ENCODE measurements at regions not wholly inside any gene's neighbourhood (a gene's known extent, or its start where the extent isn't known, plus 50 kb on each side); places are given as distances from the start of the nearest gene placed in this dataset.

DNA sequence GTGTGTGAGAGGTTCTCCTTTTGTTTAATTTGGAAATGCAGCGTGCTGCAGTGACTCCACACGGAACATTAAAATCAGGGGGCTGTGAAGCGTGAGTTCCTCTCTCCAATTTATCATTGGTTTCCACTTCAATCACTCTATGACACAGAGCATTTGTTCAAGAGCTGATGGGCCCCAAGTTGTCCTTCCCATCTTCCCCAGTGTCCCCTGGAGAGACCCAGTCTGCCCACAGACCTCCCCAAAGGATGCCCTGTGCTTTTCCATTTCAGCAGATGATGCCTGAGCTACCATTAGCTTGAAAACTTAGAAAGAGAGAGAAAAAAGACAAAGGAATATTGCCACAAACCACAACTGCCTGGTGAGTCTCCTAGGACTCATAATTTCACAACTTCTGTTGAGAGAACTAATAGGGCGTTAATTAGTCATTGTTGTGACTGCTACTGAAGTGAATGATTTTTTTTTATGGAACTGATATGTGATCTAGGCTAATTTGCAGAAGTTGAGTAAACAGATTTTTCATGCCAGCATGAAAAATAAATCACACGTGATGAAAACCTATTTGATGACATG, 772.7 kb downstream of the SEMA5A start:
- no peak for TF ChIP-seq JUND (IDR thresholded peaks at IDR 0.05; ENCODE audit: low read depth)
- DNase-seq (ENCODE audit: low read depth in 1 of 2, low spot score in 1 of 2): no peak
- in situ Hi-C loops (cut with HindIII; ENCODE audit: low pct_unique_long_range_greater_than_20kb, low sequenced_read_pairs): no loop called here

DNA sequence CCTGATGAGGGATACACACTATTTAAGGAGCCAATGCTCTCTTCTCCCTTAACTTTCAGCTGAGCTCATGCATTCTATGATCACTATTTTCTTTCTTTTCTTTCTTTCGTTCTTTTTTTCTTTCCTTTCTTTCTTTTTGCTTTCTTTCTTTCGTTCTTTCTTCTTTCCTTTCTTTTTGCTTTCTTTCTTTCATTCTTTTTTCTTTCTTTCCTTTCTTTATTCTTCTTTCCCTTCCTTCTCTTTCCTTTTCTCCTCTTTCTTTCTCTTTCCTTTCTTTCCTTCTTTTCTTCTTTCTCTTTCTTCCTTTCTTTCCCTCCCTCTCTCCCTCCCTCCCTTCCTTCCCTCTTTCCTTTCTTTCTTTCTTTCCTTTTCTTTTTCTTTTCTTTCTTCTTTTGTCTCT, 761.2 kb downstream of the SEMA5A start:
- in situ Hi-C loops (cut with HindIII; ENCODE audit: low pct_unique_long_range_greater_than_20kb, low sequenced_read_pairs): no loop called here
- TF ChIP-seq JUND (IDR thresholded peaks at IDR 0.05; ENCODE audit: low read depth): no peak
- DNase-seq (ENCODE audit: low read depth in 1 of 2, low spot score in 1 of 2): no peak

DNA sequence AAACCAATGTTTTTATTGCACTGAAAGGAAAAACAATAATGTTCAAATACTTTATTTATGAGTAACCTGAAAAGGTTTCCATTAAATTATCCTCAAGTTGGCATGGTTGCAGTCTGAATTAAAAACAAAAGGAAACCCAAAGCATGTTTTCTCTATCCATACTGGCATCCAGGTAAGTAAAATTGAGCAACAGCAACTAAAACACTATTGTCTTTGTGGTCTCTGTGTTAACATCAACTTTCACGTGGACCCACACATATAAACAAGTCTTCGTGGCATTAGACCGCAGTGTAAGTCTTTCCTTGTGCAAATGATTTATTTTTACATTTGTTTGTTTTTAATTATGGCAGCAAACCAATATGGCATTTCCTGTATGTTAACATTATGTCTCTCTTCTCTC, 757.6 kb downstream of the SEMA5A start:
- no peak for DNase-seq (ENCODE audit: low read depth in 1 of 2, low spot score in 1 of 2)
- in situ Hi-C loops (cut with HindIII; ENCODE audit: low pct_unique_long_range_greater_than_20kb, low sequenced_read_pairs): no loop called here
- no peak for TF ChIP-seq JUND (IDR thresholded peaks at IDR 0.05; ENCODE audit: low read depth)

DNA sequence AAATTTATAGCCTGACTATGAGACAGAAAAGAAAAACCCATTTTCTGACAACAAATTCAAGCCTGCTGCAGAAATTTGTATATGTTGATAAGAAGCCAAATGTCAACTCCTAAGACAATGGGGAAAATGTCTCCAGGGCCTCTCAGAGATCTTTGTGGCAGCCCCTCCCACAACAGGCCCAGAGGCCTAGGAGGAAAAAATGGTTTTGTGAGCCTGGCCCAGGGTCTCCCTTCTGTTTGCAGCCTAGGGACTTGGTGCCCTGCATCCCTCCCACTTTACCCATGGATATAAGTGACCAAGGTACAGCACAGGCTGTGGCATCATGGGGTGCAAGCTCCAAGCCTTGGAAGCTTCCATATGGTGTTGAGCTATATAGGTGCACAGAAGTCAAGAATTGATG, 740.2 kb downstream of the SEMA5A start:
- in situ Hi-C loops (cut with HindIII; ENCODE audit: low pct_unique_long_range_greater_than_20kb, low sequenced_read_pairs): no loop called here
- TF ChIP-seq JUND (IDR thresholded peaks at IDR 0.05; ENCODE audit: low read depth): no peak
- DNase-seq (ENCODE audit: low read depth in 1 of 2, low spot score in 1 of 2): no peak

GRCh38 chr5:8807636-8808035, 738.2 kb downstream of the SEMA5A start:
- in situ Hi-C loops (cut with HindIII; ENCODE audit: low pct_unique_long_range_greater_than_20kb, low sequenced_read_pairs): no loop called here
- no peak for TF ChIP-seq JUND (IDR thresholded peaks at IDR 0.05; ENCODE audit: low read depth)
- DNase-seq (ENCODE audit: low read depth in 1 of 2, low spot score in 1 of 2): no peak

GRCh38 chr5:8811581-8811980, 734.3 kb downstream of the SEMA5A start:
- in situ Hi-C loops (cut with HindIII; ENCODE audit: low pct_unique_long_range_greater_than_20kb, low sequenced_read_pairs): no loop called here
- TF ChIP-seq JUND (IDR thresholded peaks at IDR 0.05; ENCODE audit: low read depth): no peak
- DNase-seq (ENCODE audit: low read depth in 1 of 2, low spot score in 1 of 2): no peak

GRCh38 chr5:8813180-8813579, 732.7 kb downstream of the SEMA5A start:
- TF ChIP-seq JUND (IDR thresholded peaks at IDR 0.05; ENCODE audit: low read depth): no peak
- in situ Hi-C loops (cut with HindIII; ENCODE audit: low pct_unique_long_range_greater_than_20kb, low sequenced_read_pairs): no loop called here
- no peak for DNase-seq (ENCODE audit: low read depth in 1 of 2, low spot score in 1 of 2)

DNA sequence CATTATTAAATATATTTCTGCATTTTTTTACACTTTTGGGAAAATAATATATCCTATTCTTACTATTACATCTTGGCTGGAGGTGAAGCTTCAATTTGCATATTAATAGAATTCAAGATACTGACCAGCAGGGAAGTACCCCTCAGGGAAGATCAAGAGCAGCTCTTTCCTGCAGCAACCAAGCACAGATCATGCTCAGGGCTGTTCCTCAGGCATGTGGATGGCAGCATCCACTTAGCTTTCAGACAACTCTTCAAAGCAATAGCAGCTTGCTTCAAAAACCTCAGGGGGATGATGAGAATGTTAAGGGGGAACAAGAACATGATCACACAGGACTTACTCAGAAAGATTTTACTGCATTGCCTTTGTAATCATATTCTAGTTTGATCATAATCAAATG, 731.8 kb downstream of the SEMA5A start:
- DNase-seq (ENCODE audit: low read depth in 1 of 2, low spot score in 1 of 2): no peak
- in situ Hi-C loops (cut with HindIII; ENCODE audit: low pct_unique_long_range_greater_than_20kb, low sequenced_read_pairs): no loop called here
- no peak for TF ChIP-seq JUND (IDR thresholded peaks at IDR 0.05; ENCODE audit: low read depth)

DNA sequence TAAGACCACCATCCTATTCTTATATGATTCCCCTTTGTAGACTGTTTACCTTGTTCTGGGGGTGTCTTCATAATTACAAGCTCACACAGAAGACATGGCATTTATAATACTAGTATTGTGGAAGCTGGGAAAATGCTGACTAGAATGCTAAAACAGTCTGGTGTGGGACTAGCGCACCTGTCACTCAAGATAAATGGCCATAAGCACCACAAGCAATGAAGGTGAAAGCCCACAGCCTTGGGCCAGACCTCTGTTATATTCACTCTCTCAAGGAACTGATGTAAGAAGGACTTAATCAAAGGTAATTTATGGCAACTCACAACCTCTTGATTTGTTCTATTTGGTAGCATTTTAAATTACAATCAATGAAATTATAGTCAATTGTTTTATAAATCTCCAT, 721.5 kb downstream of the SEMA5A start:
- in situ Hi-C loops (cut with HindIII; ENCODE audit: low pct_unique_long_range_greater_than_20kb, low sequenced_read_pairs): no loop called here
- no peak for DNase-seq (ENCODE audit: low read depth in 1 of 2, low spot score in 1 of 2)
- TF ChIP-seq JUND (IDR thresholded peaks at IDR 0.05; ENCODE audit: low read depth): no peak

DNA sequence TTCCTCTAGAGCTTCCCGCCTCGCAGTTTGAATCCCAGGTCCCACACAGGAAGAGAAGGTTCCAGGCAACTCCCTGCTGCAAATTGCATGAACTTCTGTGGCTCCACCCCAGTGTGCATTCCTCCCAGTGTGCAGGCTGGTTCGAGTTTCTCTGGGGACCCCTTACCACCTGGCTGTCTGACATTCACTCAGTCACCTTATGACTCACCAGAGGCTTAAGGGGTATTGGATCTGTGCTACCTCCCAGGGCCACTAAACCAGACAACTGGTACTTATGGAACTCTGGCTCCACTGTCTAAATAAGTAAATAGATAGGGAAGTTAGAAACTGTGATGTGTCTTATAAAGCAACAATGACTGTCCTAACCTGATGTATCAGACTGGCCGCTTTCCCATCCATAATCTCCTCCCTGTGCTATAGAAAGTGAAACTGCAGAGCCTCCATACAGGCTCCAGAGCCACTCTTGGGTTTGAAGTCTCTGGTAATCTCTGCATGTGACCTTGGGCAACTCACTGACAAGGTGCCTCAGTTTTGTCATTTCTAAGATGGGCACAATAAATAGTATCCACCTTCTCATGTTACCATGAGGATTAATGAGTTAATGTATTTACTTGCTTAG, 720.6 kb downstream of the SEMA5A start:
- in situ Hi-C loops (cut with HindIII; ENCODE audit: low pct_unique_long_range_greater_than_20kb, low sequenced_read_pairs): no loop called here
- no peak for DNase-seq (ENCODE audit: low read depth in 1 of 2, low spot score in 1 of 2)
- TF ChIP-seq JUND (IDR thresholded peaks at IDR 0.05; ENCODE audit: low read depth): no peak

- in situ Hi-C loops (cut with HindIII; ENCODE audit: low pct_unique_long_range_greater_than_20kb, low sequenced_read_pairs): no loop called here
- no peak for DNase-seq (ENCODE audit: low read depth in 1 of 2, low spot score in 1 of 2)
- no peak for TF ChIP-seq JUND (IDR thresholded peaks at IDR 0.05; ENCODE audit: low read depth)
Measured at GRCh38 chr5:8826508-8826907, 719.4 kb downstream of the SEMA5A start.

DNA sequence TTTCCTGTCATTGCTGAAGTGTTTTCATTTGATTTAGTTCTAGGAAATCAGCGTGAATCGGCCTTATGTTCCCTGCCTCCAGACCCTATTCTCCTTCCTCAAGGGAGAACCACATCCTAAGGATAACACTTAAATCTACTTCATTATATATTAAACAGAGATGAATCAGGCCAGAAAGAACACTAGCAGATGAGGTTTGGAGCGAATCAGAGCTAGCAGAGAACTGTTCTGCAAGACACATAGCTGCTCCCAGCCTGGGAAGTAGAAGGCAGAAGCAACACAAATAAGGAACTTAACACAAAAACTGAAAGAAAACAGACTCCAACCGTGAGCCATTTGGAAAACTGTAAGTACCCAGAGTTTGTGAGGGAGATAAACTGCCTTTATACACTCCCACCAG, 718.2 kb downstream of the SEMA5A start:
- in situ Hi-C loops (cut with HindIII; ENCODE audit: low pct_unique_long_range_greater_than_20kb, low sequenced_read_pairs): no loop called here
- no peak for DNase-seq (ENCODE audit: low read depth in 1 of 2, low spot score in 1 of 2)
- TF ChIP-seq JUND (IDR thresholded peaks at IDR 0.05; ENCODE audit: low read depth): no peak

DNA sequence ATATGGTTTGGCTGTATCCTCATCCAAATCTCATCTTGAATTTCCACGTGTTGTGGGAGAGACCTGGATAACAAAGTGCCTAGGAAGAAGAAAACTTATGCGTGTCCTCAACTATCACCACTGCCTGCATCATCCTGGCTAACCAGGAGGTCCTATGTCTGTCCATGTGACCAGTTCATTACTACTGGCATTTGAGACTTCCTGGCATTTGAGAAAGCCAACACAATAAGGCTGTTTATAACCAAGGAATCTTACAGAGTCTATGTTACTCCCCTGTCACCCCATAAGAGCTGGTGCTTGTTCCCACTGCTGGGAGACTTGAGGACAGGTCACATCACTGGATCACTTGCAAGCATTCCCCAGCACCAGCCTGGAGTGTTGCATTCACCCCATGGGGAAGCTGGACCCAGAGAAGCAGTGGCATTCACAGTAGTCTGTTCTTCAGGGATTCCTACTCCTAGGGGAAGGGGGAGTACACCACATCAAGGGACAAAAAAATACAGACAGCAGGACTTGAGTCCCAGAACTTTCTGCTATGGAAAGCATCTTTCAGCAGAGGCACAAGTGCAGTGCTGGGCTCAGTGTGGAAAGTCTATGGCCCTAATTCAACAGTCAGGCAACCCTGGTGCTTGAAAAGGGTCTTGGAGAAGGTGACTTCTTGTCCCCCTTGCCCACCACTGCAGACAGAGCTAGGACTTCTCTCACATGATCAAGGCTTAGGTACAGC, 717.1 kb downstream of the SEMA5A start:
- TF ChIP-seq JUND (IDR thresholded peaks at IDR 0.05; ENCODE audit: low read depth): no peak
- DNase-seq (ENCODE audit: low read depth in 1 of 2, low spot score in 1 of 2): no peak
- in situ Hi-C loops (cut with HindIII; ENCODE audit: low pct_unique_long_range_greater_than_20kb, low sequenced_read_pairs): no loop called here
